Bronchial epithelial cell (primary cell): ENCODE measurements at regions not wholly inside any gene's neighbourhood (a gene's known extent, or its start where the extent isn't known, plus 50 kb on each side); places are given as distances from the start of the nearest gene placed in this dataset.

Experiments used
- DNase-seq: peaks from one replicate; pipeline ENCODE4 v3.0.0-alpha.2; 2010; ENCODE audit warnings: low read depth
- FAIRE-seq: peaks from 2 replicates; lab custom pipeline; 2011; peaks lifted over from hg19 to GRCh38; lab: Jason Lieb, UNC
- H3K27me3 ChIP-seq: 2 replicates; pipeline ENCODE4 v1.5.1; 2011; ENCODE audit warnings: low read length; ENCODE audit not compliant: control insufficient read depth, insufficient read depth
- H3K36me3 ChIP-seq: 2 replicates; pipeline ENCODE4 v1.5.1; 2011; ENCODE audit warnings: low read length; ENCODE audit not compliant: control insufficient read depth, insufficient read depth
- H3K4me3 ChIP-seq: 2 replicates; pipeline ENCODE4 v1.5.1; 2011; ENCODE audit warnings: mild to moderate bottlenecking, low read depth, low read length, control low read depth
- TF ChIP-seq, protein P1 (sequence below): IDR thresholded peaks from 2 replicates; pipeline ENCODE4 v1.5.1; 2011; ENCODE audit warnings: mild to moderate bottlenecking, moderate library complexity, low read length, control low read depth, inconsistent platforms; ENCODE audit not compliant: insufficient read depth, severe bottlenecking

GRCh38 chr11:95680169-95680929 lies 109.2 kb downstream of the FAM76B start:
- FAIRE-seq (no peak), DNase-seq (peak; percentile 65)
- Histone ChIP-seq H3K4me3 (no peak overlapping the region), H3K36me3 (no peaks in the 10 kb centered on the region), H3K27me3 (no peaks in the 10 kb centered on the region)
- TF ChIP-seq, protein P1, sequence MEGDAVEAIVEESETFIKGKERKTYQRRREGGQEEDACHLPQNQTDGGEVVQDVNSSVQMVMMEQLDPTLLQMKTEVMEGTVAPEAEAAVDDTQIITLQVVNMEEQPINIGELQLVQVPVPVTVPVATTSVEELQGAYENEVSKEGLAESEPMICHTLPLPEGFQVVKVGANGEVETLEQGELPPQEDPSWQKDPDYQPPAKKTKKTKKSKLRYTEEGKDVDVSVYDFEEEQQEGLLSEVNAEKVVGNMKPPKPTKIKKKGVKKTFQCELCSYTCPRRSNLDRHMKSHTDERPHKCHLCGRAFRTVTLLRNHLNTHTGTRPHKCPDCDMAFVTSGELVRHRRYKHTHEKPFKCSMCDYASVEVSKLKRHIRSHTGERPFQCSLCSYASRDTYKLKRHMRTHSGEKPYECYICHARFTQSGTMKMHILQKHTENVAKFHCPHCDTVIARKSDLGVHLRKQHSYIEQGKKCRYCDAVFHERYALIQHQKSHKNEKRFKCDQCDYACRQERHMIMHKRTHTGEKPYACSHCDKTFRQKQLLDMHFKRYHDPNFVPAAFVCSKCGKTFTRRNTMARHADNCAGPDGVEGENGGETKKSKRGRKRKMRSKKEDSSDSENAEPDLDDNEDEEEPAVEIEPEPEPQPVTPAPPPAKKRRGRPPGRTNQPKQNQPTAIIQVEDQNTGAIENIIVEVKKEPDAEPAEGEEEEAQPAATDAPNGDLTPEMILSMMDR, result no peak

GRCh38 chr11:95678988-95679387 lies 110.6 kb downstream of the FAM76B start:
- no peaks in the 10 kb centered on the region for H3K36me3 ChIP-seq
- no peak for DNase-seq
- FAIRE-seq, result no peak
- no peak overlapping the region for H3K4me3 ChIP-seq
- TF ChIP-seq, protein P1, result no peak
- no peaks in the 10 kb centered on the region for H3K27me3 ChIP-seq

- Histone ChIP-seq H3K27me3 (no peaks in the 10 kb centered on the region), H3K4me3 (no peak overlapping the region), H3K36me3 (no peaks in the 10 kb centered on the region)
- DNase-seq (no peak), FAIRE-seq (no peak)
- TF ChIP-seq, protein P1, result no peak
Measured at GRCh38 chr11:95676308-95676707, 113.3 kb downstream of the FAM76B start.

- TF ChIP-seq, protein P1, result no peak
- Histone ChIP-seq H3K36me3 (no peaks in the 10 kb centered on the region), H3K4me3 (no peak overlapping the region), H3K27me3 (no peaks in the 10 kb centered on the region)
- FAIRE-seq, result no peak
- no peak for DNase-seq
Measured at GRCh38 chr11:95675585-95675984, 114.0 kb downstream of the FAM76B start.

DNA sequence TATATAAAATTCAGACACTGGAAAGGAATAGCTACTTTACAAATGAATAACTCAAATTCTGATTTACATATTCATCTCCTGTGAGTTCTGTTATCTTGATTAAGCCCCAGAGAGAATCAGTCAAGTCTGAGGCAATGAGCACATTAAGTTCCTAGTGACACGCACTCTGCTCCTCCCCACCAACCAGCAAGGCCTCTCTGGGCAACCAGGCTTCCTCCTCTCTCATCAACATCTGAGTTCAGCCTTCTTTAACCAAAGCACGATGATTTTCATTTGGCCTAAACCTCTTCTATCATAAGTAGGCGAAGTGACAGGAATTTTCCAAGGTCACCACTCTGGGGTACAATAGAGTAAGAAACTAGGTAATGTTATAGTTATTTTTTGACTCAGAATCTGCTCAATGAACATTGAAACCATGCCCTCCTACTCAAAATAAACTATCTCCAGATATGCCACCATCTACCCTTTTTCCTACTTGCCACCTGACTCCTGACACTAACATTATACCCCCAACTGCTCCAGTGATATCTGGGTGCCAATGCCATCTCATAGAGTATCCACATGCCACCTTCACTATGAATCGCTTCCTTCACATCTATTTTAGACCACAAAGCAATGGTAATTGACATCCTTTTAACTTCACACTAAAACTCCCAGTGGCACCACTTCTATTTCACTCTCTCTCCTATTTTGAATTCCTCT lies 114.8 kb downstream of the FAM76B start:
- Histone ChIP-seq H3K27me3 (no peaks in the 10 kb centered on the region), H3K36me3 (no peaks in the 10 kb centered on the region), H3K4me3 (no peak overlapping the region)
- no peak for FAIRE-seq
- TF ChIP-seq, protein P1, result no peak
- no peak for DNase-seq
